Peyer's patch (tissue), 4 donors: ENCODE measurements at regions not wholly inside any gene's neighbourhood (a gene's known extent, or its start where the extent isn't known, plus 50 kb on each side); places are given as distances from the start of the nearest gene placed in this dataset.

Experiments
- DNase-seq, 3 donors: peaks; one replicate each; pipeline ENCODE4 v3.0.0-alpha.2; 2017 to 2019
- H3K27ac ChIP-seq, 4 donors: fragments of 200-600 bp; sonication (generic); one replicate each; pipeline ENCODE4 v1.5.1; 2016 to 2019
- H3K27me3 ChIP-seq, 2 donors: fragments of 200-600 bp; sonication (generic); one replicate each; pipeline ENCODE4 v1.5.1; 2019
- H3K36me3 ChIP-seq, 3 donors: fragments of 200-600 bp; sonication (generic); one replicate each; pipeline ENCODE4 v1.5.1; 2016 to 2019
- H3K4me1 ChIP-seq, 4 donors: fragments of 200-600 bp; sonication (generic); one replicate each; pipeline ENCODE4 v1.5.1; 2016 to 2019
- H3K4me3 ChIP-seq, 4 donors: fragments of 200-600 bp; sonication (generic); 1 replicate in 3 of 4; 2 replicates in 1 of 4; pipeline ENCODE4 v1.5.1; 2016 to 2019; ENCODE audit warnings: mild to moderate bottlenecking in 1 of 4
- H3K9me3 ChIP-seq, 4 donors: fragments of 200-600 bp; sonication (generic); one replicate each; pipeline ENCODE4 v1.5.1; 2016 to 2019; ENCODE audit warnings: mild to moderate bottlenecking in 1 of 4
- CTCF ChIP-seq, 6 experiments: fragments of 450-650 bp in 4 of 6; fragments of 200-600 bp in 2 of 6; sonication (generic) in 1 of 6; IDR thresholded peaks; one replicate each; pipeline ENCODE4 v1.5.1; 2017 to 2019; ENCODE audit warnings: antibody characterized with exemption in 6 of 6, mild to moderate bottlenecking in 3 of 6, moderate library complexity in 1 of 6
- POLR2A ChIP-seq, 2 donors: fragments of 450-650 bp; IDR thresholded peaks; one replicate each; pipeline ENCODE4 v1.5.1; 2017; ENCODE audit warnings: antibody characterized with exemption in 2 of 2, mild to moderate bottlenecking in 2 of 2, moderate library complexity in 2 of 2

GRCh38 chr16:48969611-48970010 is 312.0 kb downstream of the CBLN1 start:
- Histone ChIP-seq H3K27ac (no peak overlapping the region), H3K9me3 (no peaks in the 10 kb centered on the region), H3K27me3 (no peaks in the 10 kb centered on the region), H3K4me1 (no peaks in the 10 kb centered on the region), H3K36me3 (no peaks in the 10 kb centered on the region), H3K4me3 (no peak overlapping the region)
- no peak for TF ChIP-seq POLR2A (IDR thresholded peaks at IDR 0.05)
- no peak for TF ChIP-seq CTCF (IDR thresholded peaks at IDR 0.05)
- no peak for DNase-seq

GRCh38 chr16:48965386-48965785 is 316.3 kb downstream of the CBLN1 start:
- Histone ChIP-seq H3K27ac (no peak overlapping the region), H3K4me3 (no peak overlapping the region), H3K36me3 (no peaks in the 10 kb centered on the region), H3K27me3 (no peaks in the 10 kb centered on the region), H3K9me3 (no peaks in the 10 kb centered on the region), H3K4me1 (no peaks in the 10 kb centered on the region)
- TF ChIP-seq CTCF (IDR thresholded peaks at IDR 0.05) (no peak), POLR2A (IDR thresholded peaks at IDR 0.05) (no peak)
- no peak for DNase-seq

GRCh38 chr16:48963901-48964615 is 317.6 kb downstream of the CBLN1 start:
- Histone ChIP-seq H3K4me3 (no peak overlapping the region), H3K36me3 (no peaks in the 10 kb centered on the region), H3K27ac (no peak overlapping the region), H3K9me3 (no peaks in the 10 kb centered on the region), H3K4me1 (no peaks in the 10 kb centered on the region), H3K27me3 (no peaks in the 10 kb centered on the region)
- no peak for DNase-seq
- TF ChIP-seq POLR2A (IDR thresholded peaks at IDR 0.05) (no peak), CTCF (IDR thresholded peaks at IDR 0.05) (no peak)

- Histone ChIP-seq H3K27me3 (no peaks in the 10 kb centered on the region), H3K4me1 (no peaks in the 10 kb centered on the region), H3K9me3 (no peaks in the 10 kb centered on the region), H3K27ac (no peak overlapping the region), H3K4me3 (no peak overlapping the region), H3K36me3 (no peaks in the 10 kb centered on the region)
- no peak for DNase-seq
- no peak for TF ChIP-seq POLR2A (IDR thresholded peaks at IDR 0.05)
Observed at GRCh38 chr16:48963306-48963705, 318.3 kb downstream of the CBLN1 start.

- no peak overlapping the region for H3K27ac ChIP-seq
Observed at GRCh38 chr16:48961546-48961945, 320.1 kb downstream of the CBLN1 start.

GRCh38 chr16:48960830-48961229 is 320.8 kb downstream of the CBLN1 start:
- Histone ChIP-seq H3K36me3 (no peaks in the 10 kb centered on the region), H3K4me3 (no peak overlapping the region), H3K27ac (no peak overlapping the region), H3K9me3 (no peaks in the 10 kb centered on the region), H3K4me1 (no peaks in the 10 kb centered on the region), H3K27me3 (no peaks in the 10 kb centered on the region)
- no peak for TF ChIP-seq CTCF (IDR thresholded peaks at IDR 0.05)
- TF ChIP-seq POLR2A (IDR thresholded peaks at IDR 0.05), result no peak
- DNase-seq, result no peak

More at GRCh38 chr16:48961546-48961945, 320.1 kb downstream of the CBLN1 start:
- Histone ChIP-seq H3K9me3 (no peaks in the 10 kb centered on the region), H3K4me1 (no peaks in the 10 kb centered on the region), H3K4me3 (no peak overlapping the region), H3K27me3 (no peaks in the 10 kb centered on the region), H3K36me3 (no peaks in the 10 kb centered on the region)
- no peak for DNase-seq
- TF ChIP-seq CTCF (IDR thresholded peaks at IDR 0.05) (no peak), POLR2A (IDR thresholded peaks at IDR 0.05) (no peak)
